Esophagus (tissue), 2 donors: ENCODE measurements at regions not wholly inside any gene's neighbourhood (a gene's known extent, or its start where the extent isn't known, plus 50 kb on each side); places are given as distances from the start of the nearest gene placed in this dataset.

Experiments used
- H3K27ac ChIP-seq, 2 donors: one replicate each; pipeline ENCODE4 v1.5.1; 2013; ENCODE audit warnings: low read depth in 2 of 2, mild to moderate bottlenecking in 2 of 2, inconsistent platforms in 1 of 2, low read length in 1 of 2, moderate library complexity in 1 of 2
- H3K27me3 ChIP-seq, 2 donors: one replicate each; pipeline ENCODE4 v1.6.1; 2013; ENCODE audit warnings: low read length in 2 of 2, control low read depth in 1 of 2, mild to moderate bottlenecking in 1 of 2; ENCODE audit not compliant: insufficient read depth in 2 of 2, control insufficient read depth in 1 of 2
- H3K36me3 ChIP-seq, 2 donors: one replicate each; pipeline ENCODE4 v1.6.1; 2013; ENCODE audit warnings: low read length in 1 of 2; ENCODE audit not compliant: control insufficient read depth in 2 of 2, insufficient read depth in 2 of 2
- H3K4me1 ChIP-seq, 2 donors: one replicate each; pipeline ENCODE4 v1.6.1; 2013; ENCODE audit warnings: low read length in 1 of 2; ENCODE audit not compliant: control insufficient read depth in 2 of 2, insufficient read depth in 2 of 2
- H3K4me3 ChIP-seq, 2 donors: one replicate each; pipeline ENCODE4 v1.5.1; 2013; ENCODE audit warnings: low read length in 2 of 2, mild to moderate bottlenecking in 2 of 2, low read depth in 1 of 2, moderate library complexity in 1 of 2
- H3K9me3 ChIP-seq, 2 donors: one replicate each; pipeline ENCODE4 v1.6.1; 2013; ENCODE audit warnings: mild to moderate bottlenecking in 2 of 2, low read depth in 1 of 2, low read length in 1 of 2, moderate library complexity in 1 of 2; ENCODE audit not compliant: control insufficient read depth in 2 of 2, insufficient read depth in 1 of 2
- WGBS, 2 donors: extraction: QIAGEN DNeasy Blood & Tissue Kit; methylation state at CpG; one replicate each; pipeline ENCODE4 v1.1.7; 2013; 5-methylcytosine and 5-hydroxymethylcytosine counted together
- donor health status: healthy with polysubstance abuse.
- donor health status: Bipolar disorder and iron deficiency.

DNA sequence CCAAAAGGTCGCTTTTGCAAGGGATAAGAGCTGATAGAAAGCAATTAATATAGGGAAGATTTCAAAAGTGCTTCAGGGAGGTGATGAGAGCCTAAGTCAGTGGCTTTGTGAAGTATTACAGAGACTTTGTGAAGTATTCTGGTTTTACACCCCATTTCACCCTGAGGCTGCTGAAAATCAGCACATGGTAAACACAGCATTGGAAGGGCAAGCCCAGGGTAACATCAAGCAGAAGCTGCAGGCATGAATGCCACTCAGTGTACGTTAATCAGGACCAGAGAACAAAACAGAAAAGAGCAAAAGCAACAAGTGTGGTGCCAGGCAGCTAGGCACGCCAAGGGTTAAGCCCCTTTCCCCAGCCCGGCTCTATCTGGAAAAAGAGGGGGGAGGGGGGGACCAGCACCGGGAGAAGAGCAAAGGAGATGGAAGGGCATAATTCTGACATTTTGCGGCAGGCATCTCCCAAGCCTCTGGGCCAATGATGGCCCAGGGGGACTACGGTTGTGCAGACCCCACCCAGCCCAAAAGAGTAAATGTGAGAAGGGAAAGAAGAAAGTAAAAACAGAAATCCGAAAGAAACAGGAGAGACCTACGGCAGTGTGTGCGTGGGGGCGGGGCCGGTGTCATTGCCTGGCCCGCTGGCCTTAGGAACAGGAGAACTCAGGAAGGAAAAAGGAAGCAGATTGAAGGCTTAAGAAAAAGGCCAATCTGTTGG, 58.9 kb downstream of the DHRS2 start:
- Histone ChIP-seq H3K4me1 (peaks cover 2 to 9% of the 10 kb centered on the region in 2 donors), H3K9me3 (peaks cover 0 to 2% of the 10 kb centered on the region in 2 donors), H3K27ac (no peak overlapping the region), H3K4me3 (peak overlapping the region in 1 of 2 donors; percentile 24), H3K36me3 (no peaks in the 10 kb centered on the region), H3K27me3 (no peaks in the 10 kb centered on the region)
- 5 to 6% methylated on average over 13 of the region's 13 CpGs for WGBS, 2 donors

DNA sequence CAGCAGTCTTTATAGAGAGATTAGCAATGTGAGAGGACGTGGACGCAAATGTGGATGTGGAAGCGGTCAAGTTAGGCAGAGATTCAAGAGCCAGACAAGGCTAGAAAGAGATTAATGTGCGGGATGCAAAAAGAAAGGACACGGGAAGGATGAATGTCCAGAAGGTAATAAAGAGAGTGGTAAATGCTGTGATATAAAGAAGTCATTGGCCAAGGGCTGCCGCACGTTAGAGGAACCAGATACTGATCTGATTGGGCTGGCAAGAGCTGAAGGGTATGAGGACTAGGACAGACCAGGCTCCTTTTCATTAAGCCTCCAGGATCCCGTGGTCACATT, 59.5 kb downstream of the DHRS2 start:
- Histone ChIP-seq H3K27me3 (no peaks in the 10 kb centered on the region), H3K36me3 (no peaks in the 10 kb centered on the region), H3K4me3 (peak overlapping the region in 1 of 2 donors; percentile 24), H3K4me1 (peaks cover 2 to 9% of the 10 kb centered on the region in 2 donors), H3K27ac (no peak overlapping the region), H3K9me3 (no peaks in the 10 kb centered on the region)
- 16 to 17% methylated on average over 8 of the region's 8 CpGs for WGBS, 2 donors

DNA sequence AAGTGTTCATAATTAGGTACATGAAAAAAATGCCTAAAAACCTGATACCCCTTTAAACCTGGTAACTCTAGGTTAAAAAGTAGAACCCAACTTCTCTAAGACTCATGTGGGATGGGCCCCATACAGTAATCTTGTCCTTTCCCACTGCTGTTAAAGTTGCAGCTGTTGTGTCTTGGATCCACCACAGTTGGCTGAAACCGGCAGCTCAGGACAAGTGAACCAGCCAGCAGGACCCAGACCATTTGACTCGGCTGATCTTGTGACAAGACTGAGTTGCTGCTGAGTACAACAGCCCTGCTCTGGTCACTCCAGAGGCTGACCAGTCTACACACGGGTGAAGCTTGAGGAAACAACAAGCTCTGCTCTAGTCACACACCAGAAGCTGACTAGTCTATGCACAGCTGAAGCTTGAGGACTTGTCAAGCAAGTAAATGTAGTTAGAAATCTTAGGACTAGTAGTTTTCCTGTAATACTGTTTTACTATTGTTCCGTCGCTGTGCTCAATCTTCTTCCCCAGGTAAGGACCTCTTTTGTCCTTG, 60.6 kb downstream of the DHRS2 start:
- no peaks in the 10 kb centered on the region for H3K36me3 ChIP-seq
- no peaks in the 10 kb centered on the region for H3K9me3 ChIP-seq
- no peak overlapping the region for H3K27ac ChIP-seq
- WGBS, 2 donors: 79 to 86% methylated on average over 5 of the region's 5 CpGs
- H3K4me3 ChIP-seq: no peak overlapping the region
- no peaks in the 10 kb centered on the region for H3K27me3 ChIP-seq
- peaks cover 2 to 9% of the 10 kb centered on the region in 2 donors for H3K4me1 ChIP-seq

DNA sequence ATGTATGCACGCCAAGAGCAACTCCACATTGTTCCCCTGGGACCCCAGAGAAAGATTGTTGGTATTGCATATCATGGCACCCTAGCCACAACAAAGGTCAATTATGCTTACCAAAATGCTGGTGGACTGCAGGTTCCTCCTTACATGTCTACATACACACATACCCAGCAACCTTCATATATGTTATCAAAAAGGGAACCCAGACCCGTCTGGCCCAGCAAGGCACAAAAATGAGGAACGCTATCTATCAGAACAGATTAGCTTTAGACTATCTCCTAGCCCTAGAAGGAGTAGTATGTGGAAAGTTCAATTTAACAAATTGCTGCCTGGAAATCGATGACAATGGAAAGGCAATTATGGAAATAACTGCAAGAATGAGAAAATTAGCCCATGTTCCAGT, 61.5 kb downstream of the DHRS2 start:
- 77 to 82% methylated on average over 4 of the region's 4 CpGs for WGBS, 2 donors
- H3K36me3 ChIP-seq: no peaks in the 10 kb centered on the region
- peaks cover 2 to 9% of the 10 kb centered on the region in 2 donors for H3K4me1 ChIP-seq
- no peaks in the 10 kb centered on the region for H3K9me3 ChIP-seq
- H3K4me3 ChIP-seq: no peak overlapping the region
- no peak overlapping the region for H3K27ac ChIP-seq
- no peaks in the 10 kb centered on the region for H3K27me3 ChIP-seq

DNA sequence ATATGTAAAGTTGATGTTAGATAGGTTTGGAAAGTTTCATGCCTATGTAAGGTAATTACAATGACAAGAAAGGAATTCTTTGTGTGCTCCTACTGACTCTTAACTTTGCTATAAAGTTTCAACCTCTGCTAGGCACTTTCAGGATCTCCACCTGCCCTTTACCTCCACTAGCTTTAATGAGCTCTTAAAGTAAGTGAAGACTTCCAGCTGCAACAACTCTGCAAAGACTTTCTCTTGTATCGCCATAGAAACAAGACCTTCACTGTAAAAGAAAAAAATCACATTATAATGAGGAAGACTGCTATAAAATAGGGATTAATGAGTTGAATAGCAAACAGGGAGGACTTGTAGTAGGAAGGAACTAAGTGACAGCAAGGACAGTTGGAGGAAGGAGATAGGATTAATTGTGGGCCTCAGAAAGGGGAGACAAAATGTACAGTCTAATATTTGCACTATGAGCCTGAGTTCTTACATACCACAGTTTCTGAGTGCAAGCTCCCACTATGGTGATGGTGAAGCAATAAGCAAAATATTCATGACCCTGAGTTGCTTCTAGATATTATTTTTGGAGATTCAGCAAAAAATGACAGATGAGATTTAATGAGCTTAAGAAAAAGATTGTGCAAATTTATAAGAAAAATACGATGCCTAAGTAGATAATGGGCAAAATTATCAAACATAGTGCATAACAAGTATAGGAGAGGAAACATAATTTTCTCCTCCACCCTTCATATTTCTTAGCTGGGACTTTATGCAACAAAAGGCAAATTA, 66.7 kb downstream of the DHRS2 start:
- Histone ChIP-seq H3K27me3 (no peaks in the 10 kb centered on the region), H3K9me3 (peaks cover 0 to 3% of the 10 kb centered on the region in 2 donors), H3K4me1 (no peaks in the 10 kb centered on the region), H3K36me3 (no peaks in the 10 kb centered on the region), H3K27ac (no peak overlapping the region), H3K4me3 (no peak overlapping the region)
- 60 to 62% methylated on average over 2 of the region's 2 CpGs for WGBS, 2 donors

DNA sequence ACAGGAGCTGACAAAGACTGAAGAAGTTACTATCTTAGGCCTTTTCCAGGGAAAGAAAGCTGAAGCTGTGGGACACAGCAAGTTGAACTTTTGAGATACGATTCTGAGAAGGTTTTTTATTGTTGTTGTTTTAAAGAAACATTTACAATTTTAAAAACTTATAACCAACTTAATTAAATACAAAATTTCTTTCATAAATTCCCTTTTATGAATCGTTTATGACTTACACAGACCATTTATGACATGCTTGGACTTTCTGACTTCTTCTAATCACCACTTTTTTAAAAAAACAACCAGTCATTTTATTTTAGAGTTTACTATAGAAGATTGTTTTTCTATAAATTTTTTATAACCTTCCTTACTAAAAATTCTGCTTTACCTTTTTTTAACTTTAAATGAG, 68.7 kb downstream of the DHRS2 start:
- H3K36me3 ChIP-seq: no peaks in the 10 kb centered on the region
- no peak overlapping the region for H3K27ac ChIP-seq
- H3K4me3 ChIP-seq: no peak overlapping the region
- 42 to 58% methylated on average over 2 of the region's 2 CpGs for WGBS, 2 donors
- no peaks in the 10 kb centered on the region for H3K4me1 ChIP-seq
- H3K9me3 ChIP-seq: peaks cover 0 to 3% of the 10 kb centered on the region in 2 donors
- no peaks in the 10 kb centered on the region for H3K27me3 ChIP-seq

DNA sequence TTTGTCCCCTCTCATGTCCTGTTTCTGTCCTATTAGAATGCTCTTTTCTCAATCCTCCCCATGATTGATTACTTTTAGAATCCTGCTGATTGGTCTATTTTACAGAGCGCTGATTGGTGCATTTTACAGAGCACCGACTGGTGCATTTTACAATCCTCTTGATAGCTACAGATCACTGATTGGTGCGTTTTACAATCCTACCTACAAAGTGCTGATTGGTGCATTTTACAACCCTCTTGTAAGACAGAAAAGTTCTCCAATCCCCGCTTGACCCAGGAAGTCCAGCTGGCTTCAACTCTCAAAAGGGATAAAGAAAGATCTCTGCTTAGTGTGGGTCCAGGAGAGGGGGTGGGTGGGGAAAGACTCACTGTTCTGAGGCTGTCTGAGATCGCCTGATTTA, 71.3 kb downstream of the DHRS2 start:
- 82 to 88% methylated on average over 5 of the region's 5 CpGs for WGBS, 2 donors
- Histone ChIP-seq H3K36me3 (no peaks in the 10 kb centered on the region), H3K9me3 (peaks cover 0 to 3% of the 10 kb centered on the region in 2 donors), H3K4me3 (no peak overlapping the region), H3K27ac (no peak overlapping the region), H3K4me1 (no peaks in the 10 kb centered on the region), H3K27me3 (no peaks in the 10 kb centered on the region)

DNA sequence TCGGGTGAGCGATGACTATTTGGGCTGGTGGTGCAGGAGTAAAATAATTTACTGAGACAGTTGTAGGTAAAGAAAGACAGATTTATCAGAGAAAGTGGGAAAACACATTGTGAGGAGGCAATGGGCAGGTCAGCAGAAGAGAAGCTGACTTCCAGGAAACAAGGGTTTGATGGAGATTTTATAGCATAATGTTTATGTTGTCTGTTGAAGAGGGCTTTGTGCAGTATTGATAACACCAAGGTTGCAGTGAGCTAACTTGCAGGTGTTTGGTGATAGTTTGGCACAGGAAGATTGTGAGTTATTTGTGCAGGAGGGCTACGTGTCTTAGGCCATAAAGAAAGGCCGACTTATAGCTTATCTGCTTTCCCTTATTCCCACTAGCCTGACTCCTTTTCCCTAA, 72.2 kb downstream of the DHRS2 start:
- Histone ChIP-seq H3K27ac (no peak overlapping the region), H3K4me1 (no peaks in the 10 kb centered on the region), H3K27me3 (no peaks in the 10 kb centered on the region), H3K4me3 (no peak overlapping the region), H3K36me3 (no peaks in the 10 kb centered on the region), H3K9me3 (peaks cover 0 to 3% of the 10 kb centered on the region in 2 donors)
- WGBS, 2 donors: 73 to 87% methylated on average over 4 of the region's 4 CpGs

DNA sequence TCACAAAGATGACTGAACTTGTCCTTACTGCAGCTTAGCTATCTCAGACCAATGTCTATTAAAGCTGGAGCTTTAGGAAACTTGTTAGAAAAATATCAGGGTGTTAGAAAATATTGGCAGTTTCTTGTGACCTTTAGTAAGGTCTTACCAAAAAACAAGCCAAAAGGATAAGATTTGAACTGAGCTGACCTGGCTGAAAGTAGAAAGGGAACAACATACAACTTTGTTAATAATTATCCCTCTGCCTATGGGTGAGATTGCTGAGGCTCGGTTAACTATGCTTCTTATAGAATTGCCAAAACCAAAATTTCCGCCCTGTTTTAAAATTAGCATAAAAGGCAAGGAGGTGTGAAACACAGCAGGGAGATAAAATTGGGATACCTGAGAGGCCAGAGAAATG, 73.8 kb downstream of the DHRS2 start:
- Histone ChIP-seq H3K36me3 (no peaks in the 10 kb centered on the region), H3K4me3 (no peak overlapping the region), H3K4me1 (no peaks in the 10 kb centered on the region), H3K9me3 (peaks cover 0 to 3% of the 10 kb centered on the region in 2 donors), H3K27ac (no peak overlapping the region), H3K27me3 (no peaks in the 10 kb centered on the region)
- 48 to 91% methylated on average over 2 of the region's 2 CpGs for WGBS, 2 donors
